ENCODE measurements at regions not wholly inside any gene's neighbourhood (a gene's known extent, or its start where the extent isn't known, plus 50 kb on each side); places are given as distances from the start of the nearest gene placed in this dataset.

- no peak overlapping the region for H3K4me3 ChIP-seq (ENCODE audit: extremely low read depth, insufficient read depth, low read length, poor library complexity, severe bottlenecking)
- 69 to 90% methylated on average over 2 to 3 of the region's 3 CpGs for WGBS, 2 experiments (ENCODE audit: insufficient coverage in 2 of 2)
- H3K36me3 ChIP-seq (ENCODE audit: control insufficient read depth, insufficient read depth, low read length), result no peaks in the 10 kb centered on the region
- H3K4me1 ChIP-seq (ENCODE audit: control insufficient read depth, insufficient read depth, low read length, poor library complexity, severe bottlenecking), result no peaks in the 10 kb centered on the region
- H3K27ac ChIP-seq (ENCODE audit: low read depth, low read length, severe bottlenecking), result no peak overlapping the region
- peaks cover 76% of the 10 kb centered on the region for H3K9me3 ChIP-seq (ENCODE audit: control insufficient read depth, low read length)
Observed at GRCh38 chr20:56151834-56152233, 96.7 kb upstream of the MC3R start.

GRCh38 chr20:56153926-56154325 lies 94.6 kb upstream of the MC3R start:
- Histone ChIP-seq H3K4me3 (ENCODE audit: extremely low read depth, insufficient read depth, low read length, poor library complexity, severe bottlenecking) (no peak overlapping the region), H3K36me3 (ENCODE audit: control insufficient read depth, insufficient read depth, low read length) (no peaks in the 10 kb centered on the region), H3K9me3 (ENCODE audit: control insufficient read depth, low read length) (peaks cover 73% of the 10 kb centered on the region), H3K4me1 (ENCODE audit: control insufficient read depth, insufficient read depth, low read length, poor library complexity, severe bottlenecking) (no peaks in the 10 kb centered on the region), H3K27ac (ENCODE audit: low read depth, low read length, severe bottlenecking) (no peak overlapping the region)
- WGBS, 2 experiments (ENCODE audit: insufficient coverage in 2 of 2), result 66 to 75% methylated on average over 4 of the region's 5 CpGs

- Histone ChIP-seq H3K4me1 (ENCODE audit: control insufficient read depth, insufficient read depth, low read length, poor library complexity, severe bottlenecking) (no peaks in the 10 kb centered on the region), H3K27ac (ENCODE audit: low read depth, low read length, severe bottlenecking) (no peak overlapping the region), H3K9me3 (ENCODE audit: control insufficient read depth, low read length) (peaks cover 77% of the 10 kb centered on the region), H3K36me3 (ENCODE audit: control insufficient read depth, insufficient read depth, low read length) (no peaks in the 10 kb centered on the region), H3K4me3 (ENCODE audit: extremely low read depth, insufficient read depth, low read length, poor library complexity, severe bottlenecking) (no peak overlapping the region)
- WGBS, 2 experiments (ENCODE audit: insufficient coverage in 2 of 2), result 45 to 48% methylated on average over 5 of the region's 5 CpGs
Observed at GRCh38 chr20:56155625-56156024, 92.9 kb upstream of the MC3R start.

- 77 to 81% methylated on average over 8 of the region's 12 CpGs for WGBS, 2 experiments (ENCODE audit: insufficient coverage in 2 of 2)
- H3K9me3 ChIP-seq (ENCODE audit: control insufficient read depth, low read length), result peaks cover 76% of the 10 kb centered on the region
- no peaks in the 10 kb centered on the region for H3K4me1 ChIP-seq (ENCODE audit: control insufficient read depth, insufficient read depth, low read length, poor library complexity, severe bottlenecking)
- no peak overlapping the region for H3K27ac ChIP-seq (ENCODE audit: low read depth, low read length, severe bottlenecking)
- H3K4me3 ChIP-seq (ENCODE audit: extremely low read depth, insufficient read depth, low read length, poor library complexity, severe bottlenecking), result no peak overlapping the region
- no peaks in the 10 kb centered on the region for H3K36me3 ChIP-seq (ENCODE audit: control insufficient read depth, insufficient read depth, low read length)
Observed at GRCh38 chr20:56157530-56158203, 90.9 kb upstream of the MC3R start.

- no peak overlapping the region for H3K4me3 ChIP-seq (ENCODE audit: extremely low read depth, insufficient read depth, low read length, poor library complexity, severe bottlenecking)
- no peaks in the 10 kb centered on the region for H3K36me3 ChIP-seq (ENCODE audit: control insufficient read depth, insufficient read depth, low read length)
- no peak overlapping the region for H3K27ac ChIP-seq (ENCODE audit: low read depth, low read length, severe bottlenecking)
- H3K9me3 ChIP-seq (ENCODE audit: control insufficient read depth, low read length), result peaks cover 75% of the 10 kb centered on the region
- WGBS, 2 experiments (ENCODE audit: insufficient coverage in 2 of 2), result 80 to 100% methylated on average over 1 of the region's 1 CpG
- H3K4me1 ChIP-seq (ENCODE audit: control insufficient read depth, insufficient read depth, low read length, poor library complexity, severe bottlenecking), result no peaks in the 10 kb centered on the region
Observed at GRCh38 chr20:56158489-56158888, 90.0 kb upstream of the MC3R start.

- H3K36me3 ChIP-seq (ENCODE audit: control insufficient read depth, insufficient read depth, low read length), result no peaks in the 10 kb centered on the region
- no peak overlapping the region for H3K4me3 ChIP-seq (ENCODE audit: extremely low read depth, insufficient read depth, low read length, poor library complexity, severe bottlenecking)
- H3K9me3 ChIP-seq (ENCODE audit: control insufficient read depth, low read length), result peaks cover 71% of the 10 kb centered on the region
- H3K27ac ChIP-seq (ENCODE audit: low read depth, low read length, severe bottlenecking), result no peak overlapping the region
- 67 to 74% methylated on average over 5 of the region's 6 CpGs for WGBS, 2 experiments (ENCODE audit: insufficient coverage in 2 of 2)
- H3K4me1 ChIP-seq (ENCODE audit: control insufficient read depth, insufficient read depth, low read length, poor library complexity, severe bottlenecking), result no peaks in the 10 kb centered on the region
Observed at GRCh38 chr20:56160956-56161355, 87.6 kb upstream of the MC3R start.

GRCh38 chr20:56163806-56164205 lies 84.7 kb upstream of the MC3R start:
- WGBS, 2 experiments (ENCODE audit: insufficient coverage in 2 of 2), result 50 to 55% methylated on average over 3 of the region's 6 CpGs
- Histone ChIP-seq H3K4me3 (ENCODE audit: extremely low read depth, insufficient read depth, low read length, poor library complexity, severe bottlenecking) (no peak overlapping the region), H3K27ac (ENCODE audit: low read depth, low read length, severe bottlenecking) (no peak overlapping the region), H3K36me3 (ENCODE audit: control insufficient read depth, insufficient read depth, low read length) (no peaks in the 10 kb centered on the region), H3K4me1 (ENCODE audit: control insufficient read depth, insufficient read depth, low read length, poor library complexity, severe bottlenecking) (no peaks in the 10 kb centered on the region), H3K9me3 (ENCODE audit: control insufficient read depth, low read length) (peaks cover 77% of the 10 kb centered on the region)

- no peak overlapping the region for H3K4me3 ChIP-seq (ENCODE audit: extremely low read depth, insufficient read depth, low read length, poor library complexity, severe bottlenecking)
- WGBS, 2 experiments (ENCODE audit: insufficient coverage in 2 of 2), result 75 to 77% methylated on average over 13 of the region's 15 CpGs
Observed at GRCh38 chr20:56166781-56167465, 81.6 kb upstream of the MC3R start.

GRCh38 chr20:56171087-56172012 lies 77.2 kb upstream of the MC3R start:
- Histone ChIP-seq H3K36me3 (ENCODE audit: control insufficient read depth, insufficient read depth, low read length) (no peaks in the 10 kb centered on the region), H3K9me3 (ENCODE audit: control insufficient read depth, low read length) (peaks cover 90% of the 10 kb centered on the region)

More at GRCh38 chr20:56166781-56167465, 81.6 kb upstream of the MC3R start:
- no peaks in the 10 kb centered on the region for H3K36me3 ChIP-seq (ENCODE audit: control insufficient read depth, insufficient read depth, low read length)
- no peak overlapping the region for H3K27ac ChIP-seq (ENCODE audit: low read depth, low read length, severe bottlenecking)
- H3K9me3 ChIP-seq (ENCODE audit: control insufficient read depth, low read length), result peaks cover 82% of the 10 kb centered on the region
- no peaks in the 10 kb centered on the region for H3K4me1 ChIP-seq (ENCODE audit: control insufficient read depth, insufficient read depth, low read length, poor library complexity, severe bottlenecking)

GRCh38 chr20:56173438-56173837 lies 75.1 kb upstream of the MC3R start:
- peaks cover 80% of the 10 kb centered on the region for H3K9me3 ChIP-seq (ENCODE audit: control insufficient read depth, low read length)
- H3K27ac ChIP-seq (ENCODE audit: low read depth, low read length, severe bottlenecking), result no peak overlapping the region
- H3K36me3 ChIP-seq (ENCODE audit: control insufficient read depth, insufficient read depth, low read length), result no peaks in the 10 kb centered on the region
- no peak overlapping the region for H3K4me3 ChIP-seq (ENCODE audit: extremely low read depth, insufficient read depth, low read length, poor library complexity, severe bottlenecking)
- H3K4me1 ChIP-seq (ENCODE audit: control insufficient read depth, insufficient read depth, low read length, poor library complexity, severe bottlenecking), result no peaks in the 10 kb centered on the region
- WGBS, 2 experiments (ENCODE audit: insufficient coverage in 2 of 2), result 86 to 97% methylated on average over 3 to 4 of the region's 5 CpGs

More at GRCh38 chr20:56171087-56172012, 77.2 kb upstream of the MC3R start:
- 39 to 41% methylated on average over 5 of the region's 6 CpGs for WGBS, 2 experiments (ENCODE audit: insufficient coverage in 2 of 2)
- Histone ChIP-seq H3K27ac (ENCODE audit: low read depth, low read length, severe bottlenecking) (no peak overlapping the region), H3K4me3 (ENCODE audit: extremely low read depth, insufficient read depth, low read length, poor library complexity, severe bottlenecking) (no peak overlapping the region), H3K4me1 (ENCODE audit: control insufficient read depth, insufficient read depth, low read length, poor library complexity, severe bottlenecking) (no peaks in the 10 kb centered on the region)
